ENCODE measurements at regions not wholly inside any gene's neighbourhood (a gene's known extent, or its start where the extent isn't known, plus 50 kb on each side); places are given as distances from the start of the nearest gene placed in this dataset.

- Histone ChIP-seq H3K4me1 (ENCODE audit: control insufficient read depth in 2 of 2, insufficient read depth in 2 of 2, low read length in 2 of 2) (no peaks in the 10 kb centered on the region), H3K9me3 (ENCODE audit: control insufficient read depth in 2 of 2, insufficient read depth in 1 of 2, low read length in 1 of 2) (no peaks in the 10 kb centered on the region), H3K27ac (ENCODE audit: low read depth in 1 of 2, low read length in 1 of 2) (no peak overlapping the region), H3K4me3 (ENCODE audit: low read length in 2 of 2) (no peak overlapping the region), H3K36me3 (ENCODE audit: control insufficient read depth in 2 of 2, insufficient read depth in 2 of 2, low read length in 1 of 2) (no peaks in the 10 kb centered on the region), H3K27me3 (ENCODE audit: control insufficient read depth in 2 of 2, insufficient read depth in 1 of 2, low read length in 1 of 2) (peaks cover 2 to 20% of the 10 kb centered on the region in 2 donors)
- 99% methylated on average over 1 of the region's 1 CpG for WGBS
- DNase-seq (ENCODE audit: low read depth in 6 of 9, low spot score in 9 of 9): no peak
These were observed 504.7 kb downstream of the PLCL1 start for GRCh38 chr2:198309081-198309480.

- DNase-seq (ENCODE audit: low read depth in 6 of 9, low spot score in 9 of 9): no peak
- Histone ChIP-seq H3K27me3 (ENCODE audit: control insufficient read depth in 2 of 2, insufficient read depth in 1 of 2, low read length in 1 of 2) (peaks cover 2 to 17% of the 10 kb centered on the region in 2 donors), H3K27ac (ENCODE audit: low read depth in 1 of 2, low read length in 1 of 2) (no peak overlapping the region), H3K9me3 (ENCODE audit: control insufficient read depth in 2 of 2, insufficient read depth in 1 of 2, low read length in 1 of 2) (no peaks in the 10 kb centered on the region), H3K36me3 (ENCODE audit: control insufficient read depth in 2 of 2, insufficient read depth in 2 of 2, low read length in 1 of 2) (no peaks in the 10 kb centered on the region), H3K4me1 (ENCODE audit: control insufficient read depth in 2 of 2, insufficient read depth in 2 of 2, low read length in 2 of 2) (no peaks in the 10 kb centered on the region), H3K4me3 (ENCODE audit: low read length in 2 of 2) (no peak overlapping the region)
- 95% methylated on average over 3 of the region's 3 CpGs for WGBS
These were observed 504.0 kb downstream of the PLCL1 start for GRCh38 chr2:198308368-198308767.

GRCh38 chr2:198307093-198307492, 502.7 kb downstream of the PLCL1 start:
- Histone ChIP-seq H3K27ac (ENCODE audit: low read depth in 1 of 2, low read length in 1 of 2) (no peak overlapping the region), H3K36me3 (ENCODE audit: control insufficient read depth in 2 of 2, insufficient read depth in 2 of 2, low read length in 1 of 2) (no peaks in the 10 kb centered on the region), H3K4me1 (ENCODE audit: control insufficient read depth in 2 of 2, insufficient read depth in 2 of 2, low read length in 2 of 2) (no peaks in the 10 kb centered on the region), H3K9me3 (ENCODE audit: control insufficient read depth in 2 of 2, insufficient read depth in 1 of 2, low read length in 1 of 2) (no peaks in the 10 kb centered on the region), H3K4me3 (ENCODE audit: low read length in 2 of 2) (no peak overlapping the region), H3K27me3 (ENCODE audit: control insufficient read depth in 2 of 2, insufficient read depth in 1 of 2, low read length in 1 of 2) (peaks cover 2 to 11% of the 10 kb centered on the region in 2 donors)
- no peak for DNase-seq (ENCODE audit: low read depth in 6 of 9, low spot score in 9 of 9)
- WGBS: 92% methylated on average over 3 of the region's 3 CpGs

- no peak for DNase-seq (ENCODE audit: low read depth in 6 of 9, low spot score in 9 of 9)
- H3K27me3 ChIP-seq (ENCODE audit: control insufficient read depth in 2 of 2, insufficient read depth in 1 of 2, low read length in 1 of 2): peaks cover 2 to 12% of the 10 kb centered on the region in 2 donors
- 86% methylated on average over 4 of the region's 4 CpGs for WGBS
- no peaks in the 10 kb centered on the region for H3K4me1 ChIP-seq (ENCODE audit: control insufficient read depth in 2 of 2, insufficient read depth in 2 of 2, low read length in 2 of 2)
- H3K4me3 ChIP-seq (ENCODE audit: low read length in 2 of 2): no peak overlapping the region
- no peaks in the 10 kb centered on the region for H3K9me3 ChIP-seq (ENCODE audit: control insufficient read depth in 2 of 2, insufficient read depth in 1 of 2, low read length in 1 of 2)
- no peak overlapping the region for H3K27ac ChIP-seq (ENCODE audit: low read depth in 1 of 2, low read length in 1 of 2)
- no peaks in the 10 kb centered on the region for H3K36me3 ChIP-seq (ENCODE audit: control insufficient read depth in 2 of 2, insufficient read depth in 2 of 2, low read length in 1 of 2)
These were observed 500.5 kb downstream of the PLCL1 start for GRCh38 chr2:198304859-198305258.

GRCh38 chr2:198297350-198297749, 493.0 kb downstream of the PLCL1 start:
- peaks cover 3 to 10% of the 10 kb centered on the region in 2 donors for H3K27me3 ChIP-seq (ENCODE audit: control insufficient read depth in 2 of 2, insufficient read depth in 1 of 2, low read length in 1 of 2)
- no peak overlapping the region for H3K27ac ChIP-seq (ENCODE audit: low read depth in 1 of 2, low read length in 1 of 2)
- WGBS: 54% methylated on average over 2 of the region's 2 CpGs
- no peaks in the 10 kb centered on the region for H3K4me1 ChIP-seq (ENCODE audit: control insufficient read depth in 2 of 2, insufficient read depth in 2 of 2, low read length in 2 of 2)
- no peak for DNase-seq (ENCODE audit: low read depth in 6 of 9, low spot score in 9 of 9)
- H3K4me3 ChIP-seq (ENCODE audit: low read length in 2 of 2): no peak overlapping the region
- no peaks in the 10 kb centered on the region for H3K36me3 ChIP-seq (ENCODE audit: control insufficient read depth in 2 of 2, insufficient read depth in 2 of 2, low read length in 1 of 2)
- H3K9me3 ChIP-seq (ENCODE audit: control insufficient read depth in 2 of 2, insufficient read depth in 1 of 2, low read length in 1 of 2): no peaks in the 10 kb centered on the region

GRCh38 chr2:198296665-198297308, 492.4 kb downstream of the PLCL1 start:
- Histone ChIP-seq H3K27me3 (ENCODE audit: control insufficient read depth in 2 of 2, insufficient read depth in 1 of 2, low read length in 1 of 2) (peaks cover 3 to 7% of the 10 kb centered on the region in 2 donors), H3K36me3 (ENCODE audit: control insufficient read depth in 2 of 2, insufficient read depth in 2 of 2, low read length in 1 of 2) (no peaks in the 10 kb centered on the region), H3K27ac (ENCODE audit: low read depth in 1 of 2, low read length in 1 of 2) (no peak overlapping the region), H3K4me1 (ENCODE audit: control insufficient read depth in 2 of 2, insufficient read depth in 2 of 2, low read length in 2 of 2) (no peaks in the 10 kb centered on the region), H3K4me3 (ENCODE audit: low read length in 2 of 2) (no peak overlapping the region), H3K9me3 (ENCODE audit: control insufficient read depth in 2 of 2, insufficient read depth in 1 of 2, low read length in 1 of 2) (no peaks in the 10 kb centered on the region)
- WGBS: 3% methylated on average over 8 of the region's 8 CpGs
- peak; percentile 44 to 87 (median 61) for DNase-seq (ENCODE audit: low read depth in 6 of 9, low spot score in 9 of 9)

GRCh38 chr2:198293281-198293680, 488.9 kb downstream of the PLCL1 start:
- 62% methylated on average over 1 of the region's 1 CpG for WGBS
- H3K4me3 ChIP-seq (ENCODE audit: low read length in 2 of 2): no peak overlapping the region
- no peaks in the 10 kb centered on the region for H3K9me3 ChIP-seq (ENCODE audit: control insufficient read depth in 2 of 2, insufficient read depth in 1 of 2, low read length in 1 of 2)
- no peak overlapping the region for H3K27ac ChIP-seq (ENCODE audit: low read depth in 1 of 2, low read length in 1 of 2)
- H3K36me3 ChIP-seq (ENCODE audit: control insufficient read depth in 2 of 2, insufficient read depth in 2 of 2, low read length in 1 of 2): no peaks in the 10 kb centered on the region
- peaks cover 2 to 3% of the 10 kb centered on the region in 2 donors for H3K27me3 ChIP-seq (ENCODE audit: control insufficient read depth in 2 of 2, insufficient read depth in 1 of 2, low read length in 1 of 2)
- H3K4me1 ChIP-seq (ENCODE audit: control insufficient read depth in 2 of 2, insufficient read depth in 2 of 2, low read length in 2 of 2): no peaks in the 10 kb centered on the region
- no peak for DNase-seq (ENCODE audit: low read depth in 6 of 9, low spot score in 9 of 9)

- peaks cover 0 to 4% of the 10 kb centered on the region in 2 donors for H3K27me3 ChIP-seq (ENCODE audit: control insufficient read depth in 2 of 2, insufficient read depth in 1 of 2, low read length in 1 of 2)
- no peak for DNase-seq (ENCODE audit: low read depth in 6 of 9, low spot score in 9 of 9)
- 87% methylated on average over 3 of the region's 3 CpGs for WGBS
- H3K9me3 ChIP-seq (ENCODE audit: control insufficient read depth in 2 of 2, insufficient read depth in 1 of 2, low read length in 1 of 2): no peaks in the 10 kb centered on the region
- H3K4me3 ChIP-seq (ENCODE audit: low read length in 2 of 2): no peak overlapping the region
- H3K36me3 ChIP-seq (ENCODE audit: control insufficient read depth in 2 of 2, insufficient read depth in 2 of 2, low read length in 1 of 2): no peaks in the 10 kb centered on the region
- H3K27ac ChIP-seq (ENCODE audit: low read depth in 1 of 2, low read length in 1 of 2): no peak overlapping the region
- H3K4me1 ChIP-seq (ENCODE audit: control insufficient read depth in 2 of 2, insufficient read depth in 2 of 2, low read length in 2 of 2): no peaks in the 10 kb centered on the region
These were observed 485.4 kb downstream of the PLCL1 start for GRCh38 chr2:198289811-198290210.

GRCh38 chr2:198287706-198288105, 483.3 kb downstream of the PLCL1 start:
- no peak overlapping the region for H3K4me3 ChIP-seq (ENCODE audit: low read length in 2 of 2)
- H3K27me3 ChIP-seq (ENCODE audit: control insufficient read depth in 2 of 2, insufficient read depth in 1 of 2, low read length in 1 of 2): peaks cover 0 to 4% of the 10 kb centered on the region in 2 donors
- H3K36me3 ChIP-seq (ENCODE audit: control insufficient read depth in 2 of 2, insufficient read depth in 2 of 2, low read length in 1 of 2): no peaks in the 10 kb centered on the region
- no peaks in the 10 kb centered on the region for H3K9me3 ChIP-seq (ENCODE audit: control insufficient read depth in 2 of 2, insufficient read depth in 1 of 2, low read length in 1 of 2)
- no peaks in the 10 kb centered on the region for H3K4me1 ChIP-seq (ENCODE audit: control insufficient read depth in 2 of 2, insufficient read depth in 2 of 2, low read length in 2 of 2)
- WGBS: 45% methylated on average over 2 of the region's 2 CpGs
- H3K27ac ChIP-seq (ENCODE audit: low read depth in 1 of 2, low read length in 1 of 2): no peak overlapping the region
- no peak for DNase-seq (ENCODE audit: low read depth in 6 of 9, low spot score in 9 of 9)

Measured in thymus (tissue), 11 donors.